B cell (primary cell): ENCODE measurements at regions not wholly inside any gene's neighbourhood (a gene's known extent, or its start where the extent isn't known, plus 50 kb on each side); places are given as distances from the start of the nearest gene placed in this dataset.

Experiments
- ATAC-seq: fragments of 200-7000 bp; cut with Tn5 transposase; one replicate; pipeline ENCODE4 v1.10.0; 2021; ENCODE audit warnings: low read depth, mild to moderate bottlenecking, moderate number of reproducible peaks, moderate library complexity
- CTCF ChIA-PET: fragments of 350-600 bp; sonication (Branson Sonifier 250); formaldehyde crosslinking; loops from one replicate; lab custom pipeline; 2021; ENCODE audit warnings: antibody characterized with exemption, inconsistent platforms; lab: Charles Lee
- POLR2A ChIA-PET: fragments of 350-600 bp; sonication (Branson Sonifier 250); formaldehyde crosslinking; loops from one replicate; lab custom pipeline; 2021; ENCODE audit warnings: antibody characterized with exemption; lab: Charles Lee
- DNase-seq: peaks from one replicate; pipeline ENCODE4 v3.0.0; 2013
- H2AFZ ChIP-seq: 2 replicates; pipeline ENCODE4 v1.6.1; 2012; ENCODE audit warnings: mild to moderate bottlenecking, low read depth, low read length; ENCODE audit not compliant: insufficient read depth, poor library complexity, severe bottlenecking
- H3K27ac ChIP-seq, 2 donors: 1 replicate in 1 of 2; 2 replicates in 1 of 2; pipeline ENCODE4 v1.5.1; 2012 to 2013; ENCODE audit warnings: low read length in 2 of 2, mild to moderate bottlenecking in 2 of 2, moderate library complexity in 1 of 2
- H3K27me3 ChIP-seq, 4 experiments: fragments of 200-600 bp in 1 of 4; sonication (generic) in 1 of 4; replicated peaks in 1 of 4; 1 replicate in 2 of 4; 2 replicates in 2 of 4; pipeline versions ENCODE4 v1.6.1 to v1.7.0; 2013 to 2016; ENCODE audit warnings: low read length in 3 of 4, mild to moderate bottlenecking in 2 of 4, mixed read lengths in 1 of 4, moderate library complexity in 1 of 4; ENCODE audit not compliant: insufficient read depth in 4 of 4, control insufficient read depth in 3 of 4; ENCODE audit errors: control extremely low read depth in 1 of 4
- H3K36me3 ChIP-seq, 2 experiments: replicated peaks in 1 of 2; 1 replicate in 1 of 2; 2 replicates in 1 of 2; pipeline versions ENCODE4 v1.6.1 to v1.7.1; 2013; ENCODE audit warnings: low read length in 1 of 2; ENCODE audit not compliant: insufficient read depth in 2 of 2, control insufficient read depth in 1 of 2; ENCODE audit errors: control extremely low read depth in 1 of 2, extremely low read depth in 1 of 2
- H3K4me1 ChIP-seq, 2 donors: fragments of 200-600 bp in 1 of 2; sonication (generic) in 1 of 2; 1 replicate in 1 of 2; 2 replicates in 1 of 2; pipeline versions ENCODE4 v1.5.1 to v1.6.1; 2013 to 2017; ENCODE audit warnings: low read length in 2 of 2; ENCODE audit not compliant: control insufficient read depth in 2 of 2, insufficient read depth in 2 of 2
- H3K4me2 ChIP-seq: replicated peaks from 2 replicates; pipeline ENCODE3; 2012; ENCODE audit warnings: mild to moderate bottlenecking, low read depth, low read length; ENCODE audit not compliant: poor library complexity, severe bottlenecking
- H3K4me3 ChIP-seq, 5 experiments: fragments of 200-600 bp in 1 of 5; sonication (generic) in 1 of 5; 1 replicate in 3 of 5; 2 replicates in 2 of 5; pipeline versions ENCODE4 v1.5.1 to v1.7.0; 2011 to 2016; ENCODE audit warnings: low read length in 4 of 5, mild to moderate bottlenecking in 4 of 5, low read depth in 2 of 5, control low read depth in 1 of 5, moderate library complexity in 1 of 5; ENCODE audit not compliant: insufficient read depth in 1 of 5; ENCODE audit errors: control extremely low read depth in 1 of 5, extremely low read depth in 1 of 5
- H3K79me2 ChIP-seq: fragments of 200-600 bp; sonication (generic); one replicate; pipeline ENCODE4 v1.6.0; 2016; ENCODE audit warnings: low read length; ENCODE audit not compliant: control insufficient read depth, insufficient read depth
- H3K9ac ChIP-seq: fragments of 200-600 bp; sonication (generic); 2 replicates; pipeline ENCODE4 v1.6.1; 2017; ENCODE audit warnings: mild to moderate bottlenecking, low read length, moderate library complexity
- H3K9me3 ChIP-seq, 3 donors: one replicate each; pipeline versions ENCODE4 v1.6.1 to v1.7.1; 2013; ENCODE audit warnings: low read length in 2 of 3; ENCODE audit not compliant: control insufficient read depth in 2 of 3, insufficient read depth in 1 of 3; ENCODE audit errors: control extremely low read depth in 1 of 3
- H4K20me1 ChIP-seq: 2 replicates; pipeline ENCODE4 v1.6.0; 2012; ENCODE audit warnings: mild to moderate bottlenecking, low read length; ENCODE audit not compliant: insufficient read depth, control insufficient read depth, poor library complexity, severe bottlenecking
- H3K27ac Mint-ChIP-seq: one replicate; pipeline ENCODE4 v1.8.0; 2021; ENCODE audit warnings: mixed read lengths
- H3K27me3 Mint-ChIP-seq: one replicate; pipeline ENCODE4 v1.8.0; 2021; ENCODE audit warnings: mixed read lengths
- H3K4me1 Mint-ChIP-seq: one replicate; pipeline ENCODE4 v1.8.0; 2021; ENCODE audit warnings: mixed read lengths
- H3K4me3 Mint-ChIP-seq: one replicate; pipeline ENCODE4 v1.8.0; 2021; ENCODE audit warnings: mixed read lengths
- H3K9me3 Mint-ChIP-seq: one replicate; pipeline ENCODE4 v1.8.0; 2022; ENCODE audit warnings: mixed read lengths; ENCODE audit not compliant: insufficient read depth
- CTCF ChIP-seq: fragments of 200-600 bp; IDR thresholded peaks from one replicate; pipeline ENCODE4 v1.8.0; 2022; ENCODE audit warnings: antibody characterized with exemption, mild to moderate bottlenecking
- EZH2 ChIP-seq: IDR thresholded peaks from 2 replicates; pipeline ENCODE4 v1.6.1; 2012; ENCODE audit warnings: borderline replicate concordance, low read depth, mild to moderate bottlenecking, moderate library complexity, low read length; ENCODE audit not compliant: insufficient read depth, poor library complexity, severe bottlenecking
- WGBS: methylation state at CpG from one replicate; pipeline ENCODE4 v1.1.5; 2013; ENCODE audit warnings: missing lambda C conversion rate; ENCODE audit not compliant: insufficient coverage; 5-methylcytosine and 5-hydroxymethylcytosine counted together
- intact Hi-C: fragments of 100-400 bp; cut with micrococcal nuclease; formaldehyde crosslinking; loops from one replicate; pipeline ENCODE4 v1.10.0; 2022

GRCh38 chr6:119974430-119975159 lies 625.0 kb upstream of the MAN1A1 start:
- H4K20me1 ChIP-seq: no peaks in the 10 kb centered on the region
- no peaks in the 10 kb centered on the region for H3K36me3 ChIP-seq
- H3K9ac ChIP-seq: no peak overlapping the region
- ATAC-seq (no peak), DNase-seq (no peak)
- no peak overlapping the region for H3K4me3 Mint-ChIP-seq
- no peaks in the 10 kb centered on the region for H3K4me1 ChIP-seq
- H3K9me3 ChIP-seq: no peaks in the 10 kb centered on the region
- H3K27ac ChIP-seq: no peak overlapping the region
- CTCF ChIA-PET: interaction anchor here (1.0 kb wide), 1 partner anchor 640 kb away, joined by 3 read pairs; no protein-coding TSS in a partner anchor
- no peak overlapping the region for H2AFZ ChIP-seq
- peaks cover 9% of the 10 kb centered on the region for H3K4me1 Mint-ChIP-seq
- no peak overlapping the region for H3K27ac Mint-ChIP-seq
- no peak overlapping the region for H3K4me2 ChIP-seq
- H3K79me2 ChIP-seq: no peaks in the 10 kb centered on the region
- no peaks in the 10 kb centered on the region for H3K27me3 ChIP-seq
- POLR2A ChIA-PET: no interaction called here
- no peaks in the 10 kb centered on the region for H3K27me3 Mint-ChIP-seq
- WGBS: 93% methylated on average over 1 of the region's 6 CpGs
- intact Hi-C loops: loop anchor here (5.0 kb wide), 1 partner anchor 627 kb away; the partner anchor contains the start of gene MAN1A1
- TF ChIP-seq CTCF: no peak
- TF ChIP-seq EZH2: no peak
- H3K9me3 Mint-ChIP-seq: no peaks in the 10 kb centered on the region
- no peak overlapping the region for H3K4me3 ChIP-seq

- WGBS: 84% methylated on average over 2 of the region's 8 CpGs
- Mint-ChIP-seq H3K4me3 (no peak overlapping the region), H3K4me1 (no peaks in the 10 kb centered on the region), H3K27me3 (no peaks in the 10 kb centered on the region), H3K27ac (no peak overlapping the region), H3K9me3 (no peaks in the 10 kb centered on the region)
- TF ChIP-seq EZH2 (no peak), CTCF (no peak)
- CTCF ChIA-PET: no interaction called here
- H3K9ac ChIP-seq: no peak overlapping the region
- H2AFZ ChIP-seq: no peak overlapping the region
- ATAC-seq (no peak), DNase-seq (no peak)
- H3K9me3 ChIP-seq: peaks cover 0 to 4% (median 0%) of the 10 kb centered on the region in 3 donors
- H3K36me3 ChIP-seq: no peaks in the 10 kb centered on the region
- H3K27me3 ChIP-seq: no peaks in the 10 kb centered on the region
- POLR2A ChIA-PET: no interaction called here
- no peaks in the 10 kb centered on the region for H4K20me1 ChIP-seq
- no peak overlapping the region for H3K4me2 ChIP-seq
- no peaks in the 10 kb centered on the region for H3K4me1 ChIP-seq
- no peaks in the 10 kb centered on the region for H3K79me2 ChIP-seq
- intact Hi-C loops: no loop called here
- no peak overlapping the region for H3K4me3 ChIP-seq
- H3K27ac ChIP-seq: no peak overlapping the region
These were observed 616.9 kb upstream of the MAN1A1 start for GRCh38 chr6:119966484-119966883.
